GM18870 (cell line): ENCODE measurements at regions not wholly inside any gene's neighbourhood (a gene's known extent, or its start where the extent isn't known, plus 50 kb on each side); places are given as distances from the start of the nearest gene placed in this dataset.
"Not testable (repeated sequence)": the region's sequence is repeated elsewhere in the genome, so short reads cannot be mapped to it uniquely, and the experiment has no call there.

ENCODE experiments used
- ATAC-seq: cut with Tn5 transposase; IDR thresholded peaks from one replicate; pipeline ENCODE4 v1.9.1; 2021; ENCODE audit warnings: moderate library complexity; ENCODE audit not compliant: unreplicated experiment

DNA sequence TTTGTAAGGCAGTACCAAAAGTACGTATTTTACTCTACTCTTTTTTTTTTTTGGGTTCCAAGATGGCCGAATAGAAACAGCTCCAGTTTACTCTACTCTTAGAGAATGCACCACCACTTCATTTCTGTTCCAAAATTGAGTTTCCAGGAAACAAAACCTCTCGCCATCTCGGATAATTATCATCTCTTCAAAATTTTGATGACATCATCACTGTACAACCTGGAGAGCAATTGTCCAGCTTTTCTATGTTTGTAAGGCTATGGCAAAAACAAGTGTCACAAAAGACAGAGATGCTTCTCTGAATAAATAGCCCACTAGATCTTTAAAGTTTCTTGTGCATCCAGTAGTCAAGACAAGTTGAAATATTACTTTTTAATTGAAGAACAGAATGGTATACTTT, 1631.9 kb upstream of the CDH6 start:
- no peak for ATAC-seq

DNA sequence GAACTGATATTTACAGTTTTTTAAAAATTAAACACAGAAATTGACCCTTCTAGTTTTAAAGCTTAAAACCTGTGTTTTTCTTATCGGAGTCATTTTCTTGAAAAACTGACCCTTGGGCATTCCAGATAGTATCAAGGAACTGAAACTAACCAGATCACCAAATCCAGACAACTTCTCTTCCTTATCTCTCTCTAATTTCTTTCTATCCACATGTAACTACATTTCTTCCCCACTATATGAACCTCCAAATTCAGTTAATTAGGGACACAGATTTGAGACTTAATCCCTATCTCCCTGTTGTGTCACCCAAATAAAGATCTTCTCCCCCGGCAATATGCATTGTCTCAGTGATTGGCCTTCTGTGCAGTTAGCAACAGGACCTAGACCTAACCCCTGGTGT, 1643.0 kb upstream of the CDH6 start:
- ATAC-seq: no peak

- ATAC-seq: no peak
These were observed 1645.2 kb upstream of the CDH6 start for GRCh38 chr5:29548262-29548661.

DNA sequence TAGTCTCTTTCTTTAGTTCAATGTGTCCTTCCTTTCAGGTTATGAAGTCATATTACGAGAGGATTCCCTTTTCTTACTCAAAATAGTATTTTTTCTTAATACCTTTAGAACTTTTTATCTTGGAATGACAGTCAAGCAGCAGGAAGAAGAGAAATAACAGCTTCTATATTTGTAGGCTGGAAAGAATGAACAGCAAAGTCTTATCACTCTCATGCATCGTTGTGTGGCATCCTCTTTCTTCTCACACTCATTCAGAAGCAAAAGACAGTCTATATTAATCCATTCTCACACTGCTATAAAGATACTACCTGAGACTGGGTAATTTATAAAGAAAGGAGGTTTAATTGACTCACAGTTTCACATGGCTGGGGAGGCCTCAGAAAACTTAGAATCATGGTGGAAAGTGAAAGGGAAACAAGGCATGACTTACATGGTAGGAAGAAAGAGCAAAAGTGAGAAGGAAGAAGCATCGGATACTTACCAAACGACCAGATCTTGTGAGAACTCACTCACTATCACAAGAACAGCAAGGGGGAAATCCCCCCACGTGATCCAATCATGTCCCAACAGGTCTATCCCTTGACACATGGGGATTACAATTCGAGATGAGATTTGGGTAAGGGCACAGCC, 1646.1 kb upstream of the CDH6 start:
- ATAC-seq: no peak

GRCh38 chr5:29543501-29543900, 1650.0 kb upstream of the CDH6 start:
- no peak for ATAC-seq

- ATAC-seq: no peak
These were observed 1669.3 kb upstream of the CDH6 start for GRCh38 chr5:29524227-29524626.

GRCh38 chr5:29518176-29518575, 1675.3 kb upstream of the CDH6 start:
- no peak for ATAC-seq

- no peak for ATAC-seq
These were observed 1677.3 kb upstream of the CDH6 start for GRCh38 chr5:29516224-29516623.

DNA sequence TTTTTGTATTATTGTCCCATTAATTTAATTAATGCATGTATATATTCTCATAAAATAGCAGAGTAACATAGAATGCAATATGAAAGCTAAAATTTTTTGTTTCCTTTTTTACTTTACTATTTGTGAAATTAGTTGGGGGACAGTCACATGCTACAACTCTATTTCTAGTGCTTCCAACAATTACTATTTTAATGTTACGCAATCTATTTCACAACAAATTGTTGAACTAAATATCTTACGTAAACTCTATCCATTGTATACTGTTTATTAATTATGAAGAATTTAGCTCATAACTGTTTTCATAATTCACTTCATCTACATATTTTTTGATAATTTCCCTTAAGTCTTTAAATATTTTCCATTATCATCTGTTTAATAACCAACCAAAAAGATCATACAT, 1685.4 kb upstream of the CDH6 start:
- ATAC-seq: no peak

DNA sequence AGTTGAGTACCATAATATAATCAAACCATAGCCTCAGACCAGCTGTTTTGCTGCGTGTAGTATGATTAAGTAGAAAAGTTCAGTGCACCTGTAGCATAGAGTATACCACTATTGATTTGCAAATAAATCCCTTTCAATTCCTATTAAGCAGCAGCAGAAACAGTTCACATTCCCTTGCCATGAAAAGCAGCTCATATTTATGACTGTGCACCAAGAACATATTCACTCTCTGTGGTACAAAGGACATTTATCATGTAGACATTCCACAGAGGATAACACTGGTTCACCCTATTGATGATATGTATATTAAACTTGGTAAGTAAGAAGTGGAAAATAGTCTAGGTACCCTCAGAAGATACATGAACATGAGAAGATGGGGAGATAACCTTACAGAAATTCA, 1689.1 kb upstream of the CDH6 start:
- no peak for ATAC-seq

GRCh38 chr5:29498860-29499259, 1694.6 kb upstream of the CDH6 start:
- ATAC-seq: no peak

- ATAC-seq: no peak
These were observed 1695.1 kb upstream of the CDH6 start for GRCh38 chr5:29498412-29498811.

DNA sequence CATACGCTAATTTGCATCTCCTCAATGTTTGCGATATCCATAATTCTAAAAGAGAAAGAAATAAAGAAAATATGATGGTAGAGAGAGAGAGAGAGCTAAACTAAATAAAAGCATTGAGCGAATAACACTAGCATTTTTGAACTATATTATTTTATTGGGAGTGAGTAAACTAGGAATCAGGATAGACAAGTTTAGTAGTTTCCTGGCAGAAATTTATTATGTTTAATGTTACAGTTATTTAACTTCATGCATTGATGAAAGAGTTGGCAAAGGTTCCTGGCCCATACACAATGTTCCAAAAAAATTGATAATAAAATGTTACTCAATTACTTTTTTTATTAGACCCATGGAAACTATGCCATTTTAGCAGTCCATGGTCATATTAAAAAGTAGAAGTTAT, 1708.2 kb upstream of the CDH6 start:
- no peak for ATAC-seq

- ATAC-seq: no peak
These were observed 1723.9 kb upstream of the CDH6 start for GRCh38 chr5:29469581-29469980.

DNA sequence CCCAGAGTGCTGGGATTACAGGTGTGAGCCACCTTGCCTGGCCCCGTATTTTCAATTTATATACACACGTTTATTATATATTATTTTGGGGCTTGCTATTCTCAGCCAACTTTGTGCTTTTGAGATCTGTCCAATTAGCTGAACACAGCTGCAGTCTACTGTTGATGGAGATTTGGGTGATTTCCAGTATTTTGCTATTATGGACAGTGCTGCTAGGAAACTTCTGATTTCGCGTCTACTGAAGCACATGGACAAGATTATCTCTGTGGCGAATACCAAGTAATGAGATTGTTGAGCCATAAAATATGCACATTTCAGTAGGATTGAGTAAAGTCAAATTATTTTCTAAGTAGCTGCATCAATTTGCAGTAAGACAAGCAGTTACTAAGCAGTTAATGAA, 1731.2 kb upstream of the CDH6 start:
- no peak for ATAC-seq

DNA sequence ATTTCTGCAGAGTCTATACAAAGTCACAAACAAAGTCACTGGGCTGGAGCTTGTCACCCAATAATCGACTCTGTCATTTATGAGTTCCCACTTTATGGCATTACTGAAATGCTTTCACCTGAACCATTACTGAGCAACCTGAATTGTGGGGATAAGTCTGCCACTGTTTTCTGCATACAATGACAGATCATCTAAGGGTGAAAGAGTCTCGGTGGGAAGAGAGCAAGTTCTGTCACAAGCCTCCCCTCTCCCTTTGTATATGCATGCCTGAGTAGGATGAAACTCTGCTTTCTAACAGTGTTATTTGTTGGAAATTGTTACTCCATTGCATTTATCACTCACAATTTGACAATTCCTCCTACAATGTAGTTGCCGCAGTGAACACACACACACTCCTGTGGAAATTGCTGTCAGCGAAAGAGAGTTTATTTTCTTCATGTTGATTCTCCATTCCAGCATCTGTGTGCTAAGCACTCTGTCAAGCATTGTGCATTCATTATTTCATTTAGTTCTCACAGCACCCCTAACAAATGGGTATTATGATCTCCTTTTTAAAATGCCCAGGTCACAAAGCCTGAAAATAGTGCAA, 1732.4 kb upstream of the CDH6 start:
- no peak for ATAC-seq

GRCh38 chr5:29451004-29451403, 1742.5 kb upstream of the CDH6 start:
- not testable (repeated sequence) for ATAC-seq

- no peak for ATAC-seq
These were observed 1778.8 kb upstream of the CDH6 start for GRCh38 chr5:29414681-29415080.

GRCh38 chr5:29412979-29413378, 1780.5 kb upstream of the CDH6 start:
- no peak for ATAC-seq

- ATAC-seq: no peak
These were observed 1791.2 kb upstream of the CDH6 start for GRCh38 chr5:29402270-29402669.

DNA sequence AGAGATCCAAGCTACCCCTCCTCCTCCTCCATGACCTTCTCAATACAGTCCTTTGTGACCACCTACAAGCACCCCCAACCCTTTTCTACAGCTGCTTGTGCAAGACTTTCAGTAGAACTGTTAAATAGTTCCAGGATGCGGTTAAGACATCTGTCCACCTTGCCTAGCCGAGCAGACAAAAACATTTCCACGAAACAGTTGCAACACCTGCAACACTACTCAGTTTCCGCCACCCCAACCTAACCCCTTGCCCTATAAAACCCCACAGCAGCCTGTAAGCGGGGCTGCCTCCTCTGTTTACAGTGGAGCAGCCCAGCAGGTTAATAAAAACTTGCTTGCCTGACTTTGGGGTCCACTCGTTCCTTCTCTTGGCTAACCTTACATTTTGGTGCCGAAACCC, 1803.5 kb upstream of the CDH6 start:
- no peak for ATAC-seq

GRCh38 chr5:29387384-29387783, 1806.1 kb upstream of the CDH6 start:
- ATAC-seq: no peak

DNA sequence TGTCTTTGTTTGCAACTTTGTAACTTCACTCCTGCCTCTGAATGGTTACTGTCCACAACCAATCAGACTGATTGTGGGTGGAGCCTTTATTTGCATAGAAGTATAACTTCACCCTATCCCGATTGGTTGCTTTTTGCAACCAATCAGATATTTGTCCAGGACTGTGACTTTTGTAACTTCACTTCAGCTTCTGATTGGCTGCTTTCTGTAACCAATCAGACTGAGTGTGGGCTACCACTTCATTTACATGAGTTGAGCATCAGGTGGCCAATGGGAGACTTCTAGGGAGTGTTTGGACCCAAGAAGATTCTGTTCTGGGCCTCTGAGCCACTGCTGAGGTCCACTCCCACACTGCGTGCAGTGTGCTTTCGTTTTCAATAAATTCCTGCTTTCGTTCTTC, 1810.7 kb upstream of the CDH6 start:
- no peak for ATAC-seq
